A549 (cell line): ENCODE measurements at regions not wholly inside any gene's neighbourhood (a gene's known extent, or its start where the extent isn't known, plus 50 kb on each side); places are given as distances from the start of the nearest gene placed in this dataset.

Experiments
- ATAC-seq, 2 experiments: fragments of 200-7000 bp in 1 of 2; fragments of >200 bp in 1 of 2; cut with Nextera tagmentation in 1 of 2; cut with Tn5 transposase in 1 of 2; 3 replicates each; pipeline versions ENCODE4 v1.8.0 to v1.9.1; 2018 to 2020; ENCODE audit warnings: mild to moderate bottlenecking in 1 of 2, moderate library complexity in 1 of 2
- CTCF ChIA-PET: fragments of 300-600 bp; sonication (Branson Sonifier 250); formaldehyde crosslinking; extraction: SDS; loops from one replicate; lab custom pipeline; 2021; ENCODE audit warnings: antibody characterized with exemption, inconsistent platforms; lab: Yijun Ruan, JAX
- POLR2A ChIA-PET: fragments of 350-600 bp; formaldehyde crosslinking; extraction: SDS; loops from one replicate; lab custom pipeline; 2021; ENCODE audit warnings: antibody characterized with exemption, inconsistent platforms; lab: Yijun Ruan, JAX
- DNase-seq, 2 experiments: peaks; one replicate each; pipeline versions ENCODE4 v3.0.0 to v3.0.0-alpha.2; 2011 to 2016; ENCODE audit warnings: low read depth in 1 of 2, low spot score in 1 of 2
- FAIRE-seq: peaks from 2 replicates; lab custom pipeline; 2011; peaks lifted over from hg19 to GRCh38; lab: Jason Lieb, UNC
- H3K27ac ChIP-seq, 2 experiments: fragments of >200 bp; sonication (Bioruptor Twin); formaldehyde crosslinking; 3 replicates each; pipeline ENCODE4 v1.5.1; 2016 to 2017
- H3K4me1 ChIP-seq: fragments of >200 bp; sonication (Bioruptor Twin); formaldehyde crosslinking; 3 replicates; pipeline ENCODE4 v1.6.1; 2016
- H3K4me2 ChIP-seq: fragments of >200 bp; sonication (Bioruptor Twin); formaldehyde crosslinking; 3 replicates; pipeline ENCODE4 v1.6.1; 2016
- H3K4me3 ChIP-seq: fragments of >200 bp; sonication (Bioruptor Twin); formaldehyde crosslinking; 3 replicates; pipeline ENCODE4 v1.5.1; 2016
- H3K9me3 ChIP-seq: fragments of >200 bp; sonication (Bioruptor Twin); formaldehyde crosslinking; 3 replicates; pipeline ENCODE4 v1.6.1; 2016
- BHLHE40 ChIP-seq: IDR thresholded peaks from 2 replicates; pipeline ENCODE4 v1.6.1; 2012; ENCODE audit warnings: low read depth, low read length, inconsistent platforms
- CBX2 ChIP-seq: fragments of 200-600 bp; sonication (generic); IDR thresholded peaks from 2 replicates; pipeline ENCODE4 v1.6.1; 2016; ENCODE audit warnings: low read depth, mild to moderate bottlenecking, borderline replicate concordance
- FOSL2 ChIP-seq, 2 experiments: fragments of 450-650 bp in 1 of 2; fragments of >200 bp in 1 of 2; sonication (Bioruptor Twin) in 1 of 2; formaldehyde crosslinking; IDR thresholded peaks; 2 replicates each; pipeline versions ENCODE4 v1.5.0 to v1.6.1; 2016 to 2020; ENCODE audit warnings: mild to moderate bottlenecking in 1 of 2, moderate library complexity in 1 of 2
- JUN ChIP-seq, 2 experiments: fragments of >200 bp; sonication (Bioruptor Twin); formaldehyde crosslinking; IDR thresholded peaks; 2 replicates in 1 of 2; 3 replicates in 1 of 2; pipeline ENCODE4 v1.6.1; 2016 to 2017
- MAZ ChIP-seq: fragments of 150-350 bp; IDR thresholded peaks from 2 replicates; pipeline ENCODE4 v1.6.1; 2014; ENCODE audit warnings: antibody characterized with exemption, low read depth, low read length, borderline replicate concordance
- MYC ChIP-seq: IDR thresholded peaks from 2 replicates; pipeline ENCODE4 v1.6.1; 2012; ENCODE audit warnings: mild to moderate bottlenecking, inconsistent platforms, low read length, improper control_type of control experiment, borderline replicate concordance
- NFE2L2 ChIP-seq: fragments of 150-350 bp; conservative IDR thresholded peaks from 2 replicates; pipeline ENCODE4 v1.6.1; 2014; ENCODE audit warnings: low read length
- NR3C1 ChIP-seq: fragments of >200 bp; sonication (Bioruptor Twin); formaldehyde crosslinking; IDR thresholded peaks from 3 replicates; pipeline ENCODE4 v1.6.1; 2017
- POLR2A ChIP-seq: IDR thresholded peaks from 2 replicates; pipeline ENCODE4 v1.6.1; 2012; ENCODE audit warnings: mild to moderate bottlenecking, low read length
- RARB ChIP-seq: fragments of 250-450 bp; sonication (Bioruptor Pico); IDR thresholded peaks from 2 replicates; pipeline ENCODE4 v1.8.0; 2021; ENCODE audit warnings: mild to moderate bottlenecking, moderate library complexity
- SMC3 ChIP-seq: fragments of >200 bp; sonication (Bioruptor Twin); formaldehyde crosslinking; IDR thresholded peaks from 3 replicates; pipeline ENCODE4 v1.6.1; 2018; ENCODE audit warnings: inconsistent platforms
- ZC3H11A ChIP-seq: fragments of 450-650 bp; IDR thresholded peaks from 2 replicates; pipeline ENCODE4 v1.6.1; 2014; ENCODE audit warnings: antibody characterized with exemption, mild to moderate bottlenecking
- WGBS: methylation state at CpG from one replicate; pipeline ENCODE4 v1.1.6; 2017; ENCODE audit errors: missing lambda C conversion rate; 5-methylcytosine and 5-hydroxymethylcytosine counted together
- TF ChIP-seq, protein P1 (sequence below): fragments of >200 bp; sonication (Bioruptor Twin); formaldehyde crosslinking; IDR thresholded peaks from 3 replicates; pipeline ENCODE4 v1.6.1; 2016
- TF ChIP-seq, protein P2 (sequence below): fragments of >200 bp; sonication (Bioruptor Twin); formaldehyde crosslinking; IDR thresholded peaks from 3 replicates; pipeline ENCODE4 v1.5.1; 2016
- TF ChIP-seq, protein P3 (sequence below): fragments of 200-600 bp; sonication (generic); IDR thresholded peaks from 2 replicates; pipeline ENCODE4 v1.6.1; 2016; ENCODE audit warnings: antibody characterized with exemption, mild to moderate bottlenecking, moderate library complexity
- TF ChIP-seq, protein P4 (sequence below): fragments of 150-350 bp; IDR thresholded peaks from 2 replicates; pipeline ENCODE4 v1.6.1; 2014; ENCODE audit warnings: low read depth, mild to moderate bottlenecking, low read length
- TF ChIP-seq, protein P5 (sequence below): fragments of 250-450 bp; sonication (Bioruptor Pico); IDR thresholded peaks from 2 replicates; pipeline ENCODE4 v1.5.0; 2020; ENCODE audit warnings: low read depth, mild to moderate bottlenecking, moderate library complexity
- TF ChIP-seq, protein P6 (sequence below): fragments of >200 bp; sonication (Bioruptor Twin); formaldehyde crosslinking; IDR thresholded peaks from 2 replicates; pipeline ENCODE4 v1.6.1; 2016

DNA sequence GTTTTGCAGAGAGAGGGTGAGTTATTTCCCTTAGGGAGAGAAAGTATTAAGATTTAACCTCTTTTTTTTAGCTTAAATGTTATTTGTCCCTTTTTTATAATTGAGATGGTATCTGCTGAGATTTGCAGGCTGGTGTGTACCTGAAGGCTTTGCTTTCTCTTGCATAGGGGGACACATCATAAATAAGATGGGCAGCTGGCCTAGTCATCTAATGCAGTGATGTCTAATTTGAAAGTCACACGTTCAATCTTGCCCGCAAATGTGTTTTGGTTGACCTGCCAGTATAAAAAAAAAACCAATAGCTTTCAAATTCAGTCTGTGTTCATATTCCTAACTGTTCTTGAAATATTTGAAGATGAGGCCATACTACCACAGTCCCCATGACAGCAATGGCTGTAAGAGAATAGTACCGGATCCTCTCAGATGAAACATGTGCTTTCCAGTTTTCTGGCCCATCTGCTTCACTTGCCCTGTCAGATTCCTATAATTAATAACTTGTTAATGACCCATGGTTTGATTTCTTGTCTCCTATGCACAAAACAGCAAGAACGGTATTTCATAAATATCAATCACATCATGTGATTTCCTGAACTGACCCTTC lies 914.2 kb downstream of the IPMK start:
- H3K4me1 ChIP-seq, result no peaks in the 10 kb centered on the region
- DNase-seq (no peak), ATAC-seq (no peak), FAIRE-seq (no peak)
- CTCF ChIA-PET, result no interaction called here
- H3K27ac ChIP-seq, result no peak overlapping the region
- H3K9me3 ChIP-seq, result no peaks in the 10 kb centered on the region
- 45% methylated on average over 4 of the region's 4 CpGs for WGBS
- H3K4me2 ChIP-seq, result no peak overlapping the region
- POLR2A ChIA-PET, result no interaction called here
- H3K4me3 ChIP-seq, result no peak overlapping the region
- TF ChIP-seq NFE2L2, result no peak
- TF ChIP-seq SMC3, result no peak
- TF ChIP-seq, protein P1, sequence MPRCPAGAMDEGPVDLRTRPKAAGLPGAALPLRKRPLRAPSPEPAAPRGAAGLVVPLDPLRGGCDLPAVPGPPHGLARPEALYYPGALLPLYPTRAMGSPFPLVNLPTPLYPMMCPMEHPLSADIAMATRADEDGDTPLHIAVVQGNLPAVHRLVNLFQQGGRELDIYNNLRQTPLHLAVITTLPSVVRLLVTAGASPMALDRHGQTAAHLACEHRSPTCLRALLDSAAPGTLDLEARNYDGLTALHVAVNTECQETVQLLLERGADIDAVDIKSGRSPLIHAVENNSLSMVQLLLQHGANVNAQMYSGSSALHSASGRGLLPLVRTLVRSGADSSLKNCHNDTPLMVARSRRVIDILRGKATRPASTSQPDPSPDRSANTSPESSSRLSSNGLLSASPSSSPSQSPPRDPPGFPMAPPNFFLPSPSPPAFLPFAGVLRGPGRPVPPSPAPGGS, result no peak
- no peak for TF ChIP-seq JUN (IDR thresholded peaks at IDR 0.05)
- TF ChIP-seq FOSL2 (IDR thresholded peaks at IDR 0.05), result no peak
- TF ChIP-seq FOSL2 (CRISPR knock-in tag; IDR thresholded peaks at IDR 0.05), result no peak
- TF ChIP-seq, protein P2, sequence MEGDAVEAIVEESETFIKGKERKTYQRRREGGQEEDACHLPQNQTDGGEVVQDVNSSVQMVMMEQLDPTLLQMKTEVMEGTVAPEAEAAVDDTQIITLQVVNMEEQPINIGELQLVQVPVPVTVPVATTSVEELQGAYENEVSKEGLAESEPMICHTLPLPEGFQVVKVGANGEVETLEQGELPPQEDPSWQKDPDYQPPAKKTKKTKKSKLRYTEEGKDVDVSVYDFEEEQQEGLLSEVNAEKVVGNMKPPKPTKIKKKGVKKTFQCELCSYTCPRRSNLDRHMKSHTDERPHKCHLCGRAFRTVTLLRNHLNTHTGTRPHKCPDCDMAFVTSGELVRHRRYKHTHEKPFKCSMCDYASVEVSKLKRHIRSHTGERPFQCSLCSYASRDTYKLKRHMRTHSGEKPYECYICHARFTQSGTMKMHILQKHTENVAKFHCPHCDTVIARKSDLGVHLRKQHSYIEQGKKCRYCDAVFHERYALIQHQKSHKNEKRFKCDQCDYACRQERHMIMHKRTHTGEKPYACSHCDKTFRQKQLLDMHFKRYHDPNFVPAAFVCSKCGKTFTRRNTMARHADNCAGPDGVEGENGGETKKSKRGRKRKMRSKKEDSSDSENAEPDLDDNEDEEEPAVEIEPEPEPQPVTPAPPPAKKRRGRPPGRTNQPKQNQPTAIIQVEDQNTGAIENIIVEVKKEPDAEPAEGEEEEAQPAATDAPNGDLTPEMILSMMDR, result no peak
- TF ChIP-seq, protein P3, sequence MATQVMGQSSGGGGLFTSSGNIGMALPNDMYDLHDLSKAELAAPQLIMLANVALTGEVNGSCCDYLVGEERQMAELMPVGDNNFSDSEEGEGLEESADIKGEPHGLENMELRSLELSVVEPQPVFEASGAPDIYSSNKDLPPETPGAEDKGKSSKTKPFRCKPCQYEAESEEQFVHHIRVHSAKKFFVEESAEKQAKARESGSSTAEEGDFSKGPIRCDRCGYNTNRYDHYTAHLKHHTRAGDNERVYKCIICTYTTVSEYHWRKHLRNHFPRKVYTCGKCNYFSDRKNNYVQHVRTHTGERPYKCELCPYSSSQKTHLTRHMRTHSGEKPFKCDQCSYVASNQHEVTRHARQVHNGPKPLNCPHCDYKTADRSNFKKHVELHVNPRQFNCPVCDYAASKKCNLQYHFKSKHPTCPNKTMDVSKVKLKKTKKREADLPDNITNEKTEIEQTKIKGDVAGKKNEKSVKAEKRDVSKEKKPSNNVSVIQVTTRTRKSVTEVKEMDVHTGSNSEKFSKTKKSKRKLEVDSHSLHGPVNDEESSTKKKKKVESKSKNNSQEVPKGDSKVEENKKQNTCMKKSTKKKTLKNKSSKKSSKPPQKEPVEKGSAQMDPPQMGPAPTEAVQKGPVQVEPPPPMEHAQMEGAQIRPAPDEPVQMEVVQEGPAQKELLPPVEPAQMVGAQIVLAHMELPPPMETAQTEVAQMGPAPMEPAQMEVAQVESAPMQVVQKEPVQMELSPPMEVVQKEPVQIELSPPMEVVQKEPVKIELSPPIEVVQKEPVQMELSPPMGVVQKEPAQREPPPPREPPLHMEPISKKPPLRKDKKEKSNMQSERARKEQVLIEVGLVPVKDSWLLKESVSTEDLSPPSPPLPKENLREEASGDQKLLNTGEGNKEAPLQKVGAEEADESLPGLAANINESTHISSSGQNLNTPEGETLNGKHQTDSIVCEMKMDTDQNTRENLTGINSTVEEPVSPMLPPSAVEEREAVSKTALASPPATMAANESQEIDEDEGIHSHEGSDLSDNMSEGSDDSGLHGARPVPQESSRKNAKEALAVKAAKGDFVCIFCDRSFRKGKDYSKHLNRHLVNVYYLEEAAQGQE, result no peak
- no peak for TF ChIP-seq MYC
- TF ChIP-seq POLR2A, result no peak
- TF ChIP-seq BHLHE40, result no peak

DNA sequence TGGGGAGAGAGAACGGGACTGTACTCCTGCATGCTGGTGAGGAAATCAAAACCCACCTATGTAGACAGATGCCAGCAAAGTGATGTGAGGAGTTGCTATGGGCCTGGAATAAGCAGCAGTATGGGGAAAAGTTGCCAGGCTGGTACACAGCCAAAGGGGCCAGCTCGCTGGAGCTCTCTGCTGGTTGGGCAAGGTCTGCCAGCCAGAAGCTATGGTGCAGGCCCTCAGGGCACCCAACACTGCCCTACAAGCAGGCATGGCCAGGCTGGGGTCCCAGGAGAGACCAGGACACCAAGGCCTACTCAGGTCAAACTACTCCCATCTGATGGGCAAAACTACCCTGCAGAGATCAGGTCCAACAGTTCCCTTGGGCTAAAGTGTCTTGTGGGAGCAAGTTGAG lies 916.6 kb downstream of the IPMK start:
- WGBS, result 5% methylated on average over 2 of the region's 2 CpGs
- Histone ChIP-seq H3K4me3 (no peak overlapping the region), H3K4me1 (no peaks in the 10 kb centered on the region), H3K9me3 (no peaks in the 10 kb centered on the region), H3K4me2 (no peak overlapping the region), H3K27ac (no peak overlapping the region)
- ATAC-seq (no peak), FAIRE-seq (no peak), DNase-seq (no peak)
- TF ChIP-seq, protein P4, sequence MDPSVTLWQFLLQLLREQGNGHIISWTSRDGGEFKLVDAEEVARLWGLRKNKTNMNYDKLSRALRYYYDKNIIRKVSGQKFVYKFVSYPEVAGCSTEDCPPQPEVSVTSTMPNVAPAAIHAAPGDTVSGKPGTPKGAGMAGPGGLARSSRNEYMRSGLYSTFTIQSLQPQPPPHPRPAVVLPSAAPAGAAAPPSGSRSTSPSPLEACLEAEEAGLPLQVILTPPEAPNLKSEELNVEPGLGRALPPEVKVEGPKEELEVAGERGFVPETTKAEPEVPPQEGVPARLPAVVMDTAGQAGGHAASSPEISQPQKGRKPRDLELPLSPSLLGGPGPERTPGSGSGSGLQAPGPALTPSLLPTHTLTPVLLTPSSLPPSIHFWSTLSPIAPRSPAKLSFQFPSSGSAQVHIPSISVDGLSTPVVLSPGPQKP, result no peak
- no peak for TF ChIP-seq BHLHE40
- TF ChIP-seq MAZ, result no peak
- no peak for TF ChIP-seq NR3C1
- TF ChIP-seq, protein P5, sequence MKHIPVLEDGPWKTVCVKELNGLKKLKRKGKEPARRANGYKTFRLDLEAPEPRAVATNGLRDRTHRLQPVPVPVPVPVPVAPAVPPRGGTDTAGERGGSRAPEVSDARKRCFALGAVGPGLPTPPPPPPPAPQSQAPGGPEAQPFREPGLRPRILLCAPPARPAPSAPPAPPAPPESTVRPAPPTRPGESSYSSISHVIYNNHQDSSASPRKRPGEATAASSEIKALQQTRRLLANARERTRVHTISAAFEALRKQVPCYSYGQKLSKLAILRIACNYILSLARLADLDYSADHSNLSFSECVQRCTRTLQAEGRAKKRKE, result no peak
- no peak for TF ChIP-seq CBX2
- no peak for TF ChIP-seq RARB (CRISPR knock-in tag)
- TF ChIP-seq, protein P6, sequence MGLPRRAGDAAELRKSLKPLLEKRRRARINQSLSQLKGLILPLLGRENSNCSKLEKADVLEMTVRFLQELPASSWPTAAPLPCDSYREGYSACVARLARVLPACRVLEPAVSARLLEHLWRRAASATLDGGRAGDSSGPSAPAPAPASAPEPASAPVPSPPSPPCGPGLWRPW, result no peak
- TF ChIP-seq ZC3H11A, result no peak
- CTCF ChIA-PET, result no interaction called here
- POLR2A ChIA-PET, result no interaction called here
